HepG2 (cell line): ENCODE measurements at regions not wholly inside any gene's neighbourhood (a gene's known extent, or its start where the extent isn't known, plus 50 kb on each side); places are given as distances from the start of the nearest gene placed in this dataset.

Experiments used
- ATF7-NPFF ChIP-seq: sonication (generic); formaldehyde crosslinking; IDR thresholded peaks from 2 replicates; pipeline ENCODE4 v1.8.1; 2023; ENCODE audit warnings: mild to moderate bottlenecking, low read depth, missing genetic modification reagents, moderate library complexity
- CCAR2 ChIP-seq: fragments of 200-400 bp; formaldehyde crosslinking; optimal IDR thresholded peaks from 2 replicates; pipeline ENCODE3; 2018; ENCODE audit warnings: low read depth, mild to moderate bottlenecking, low read length, moderate library complexity
- CEBPB ChIP-seq: IDR thresholded peaks from 2 replicates; pipeline ENCODE4 v1.6.1; 2011; ENCODE audit warnings: low read depth, low read length, improper control_type of control experiment, borderline replicate concordance
- KAT2B ChIP-seq: fragments of 150-350 bp; IDR thresholded peaks from 2 replicates; pipeline ENCODE4 v1.6.1; 2014; ENCODE audit warnings: low read depth, low read length, borderline replicate concordance
- KDM1A ChIP-seq: IDR thresholded peaks from 2 replicates; pipeline ENCODE4 v1.6.1; 2016; ENCODE audit warnings: missing compliant biosample characterization
- LCORL ChIP-seq, 2 experiments: fragments of 450-650 bp in 1 of 2; sonication (generic) in 1 of 2; formaldehyde crosslinking in 1 of 2; IDR thresholded peaks; 2 replicates each; pipeline versions ENCODE4 v1.5.0 to v1.6.1; 2017 to 2020; ENCODE audit warnings: antibody characterized with exemption in 1 of 2, missing genetic modification reagents in 1 of 2
- NFE2 ChIP-seq: sonication (generic); formaldehyde crosslinking; IDR thresholded peaks from 2 replicates; pipeline ENCODE4 v1.4.0; 2020; ENCODE audit warnings: missing genetic modification reagents
- NFRKB ChIP-seq: fragments of 450-650 bp; IDR thresholded peaks from 2 replicates; pipeline ENCODE4 v1.6.1; 2017
- NRL ChIP-seq: sonication (generic); formaldehyde crosslinking; IDR thresholded peaks from 2 replicates; pipeline ENCODE4 v1.5.0; 2020; ENCODE audit warnings: missing genetic modification reagents, mild to moderate bottlenecking, moderate library complexity, borderline replicate concordance
- RCOR2 ChIP-seq: IDR thresholded peaks from 2 replicates; pipeline ENCODE4 v1.6.1; 2016; ENCODE audit warnings: missing biosample characterization, missing genetic modification reagents
- RFX1 ChIP-seq: fragments of 450-650 bp; IDR thresholded peaks from 2 replicates; pipeline ENCODE4 v1.6.1; 2017
- RFXAP ChIP-seq: sonication (generic); formaldehyde crosslinking; IDR thresholded peaks from 2 replicates; pipeline ENCODE4 v1.4.0; 2020; ENCODE audit warnings: missing genetic modification reagents, borderline replicate concordance
- SKI ChIP-seq: fragments of 450-650 bp; IDR thresholded peaks from one replicate; pipeline ENCODE4 v1.6.1; 2018; ENCODE audit warnings: mild to moderate bottlenecking; ENCODE audit not compliant: partially characterized antibody
- SPEN ChIP-seq: sonication (generic); formaldehyde crosslinking; IDR thresholded peaks from 2 replicates; pipeline ENCODE4 v1.5.1; 2020; ENCODE audit warnings: low read depth, mild to moderate bottlenecking, missing genetic modification reagents
- TCF7 ChIP-seq: sonication (generic); IDR thresholded peaks from 2 replicates; pipeline ENCODE4 v1.6.1; 2016; ENCODE audit warnings: antibody characterized with exemption, low read depth
- ZFYVE20 ChIP-seq: sonication (generic); formaldehyde crosslinking; IDR thresholded peaks from 2 replicates; pipeline ENCODE4 v1.8.0; 2023; ENCODE audit warnings: low read depth, mild to moderate bottlenecking, moderate library complexity, missing genetic modification reagents, borderline replicate concordance
- ZNF564 ChIP-seq: sonication (generic); formaldehyde crosslinking; IDR thresholded peaks from 2 replicates; pipeline ENCODE4 v1.8.1; 2023; ENCODE audit warnings: mild to moderate bottlenecking, missing genetic modification reagents
- ZNF816 ChIP-seq: sonication (generic); formaldehyde crosslinking; IDR thresholded peaks from 2 replicates; pipeline ENCODE4 v1.8.0; 2022; ENCODE audit warnings: missing genetic modification reagents, mild to moderate bottlenecking, borderline replicate concordance
- TF ChIP-seq, protein P1 (sequence below): sonication (generic); formaldehyde crosslinking; IDR thresholded peaks from 2 replicates; pipeline ENCODE4 v1.9.0; 2021; ENCODE audit warnings: mild to moderate bottlenecking, missing genetic modification reagents
- TF ChIP-seq, protein P2 (sequence below): sonication (generic); formaldehyde crosslinking; IDR thresholded peaks from 2 replicates; pipeline ENCODE4 v1.4.0; 2020; ENCODE audit warnings: mild to moderate bottlenecking, missing genetic modification reagents
- TF ChIP-seq, protein P3 (sequence below): sonication (generic); formaldehyde crosslinking; IDR thresholded peaks from 2 replicates; pipeline ENCODE4 v1.5.0; 2020; ENCODE audit warnings: missing genetic modification reagents
- TF ChIP-seq, protein P4 (sequence below): sonication (generic); formaldehyde crosslinking; IDR thresholded peaks from 2 replicates; pipeline ENCODE4 v1.5.1; 2020; ENCODE audit warnings: missing genetic modification reagents, mild to moderate bottlenecking, borderline replicate concordance

DNA sequence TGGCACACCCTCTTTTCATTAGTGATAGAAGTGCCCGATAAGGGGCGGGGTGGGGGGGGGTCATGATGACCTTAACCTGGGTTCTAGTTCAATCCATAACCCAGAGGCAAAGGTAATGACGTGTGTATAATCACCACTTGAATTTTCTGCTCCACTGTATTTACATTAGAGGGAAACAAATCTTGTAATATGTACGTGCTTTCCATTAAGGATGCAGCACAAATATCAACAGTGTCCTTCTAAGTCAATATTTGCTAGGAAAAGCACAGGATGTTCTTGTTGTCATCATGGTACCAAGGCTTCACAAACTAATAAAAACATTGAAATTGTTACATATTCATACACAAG, 121.2 kb upstream of the SLC38A2 start (continued):
- TF ChIP-seq, protein P1, sequence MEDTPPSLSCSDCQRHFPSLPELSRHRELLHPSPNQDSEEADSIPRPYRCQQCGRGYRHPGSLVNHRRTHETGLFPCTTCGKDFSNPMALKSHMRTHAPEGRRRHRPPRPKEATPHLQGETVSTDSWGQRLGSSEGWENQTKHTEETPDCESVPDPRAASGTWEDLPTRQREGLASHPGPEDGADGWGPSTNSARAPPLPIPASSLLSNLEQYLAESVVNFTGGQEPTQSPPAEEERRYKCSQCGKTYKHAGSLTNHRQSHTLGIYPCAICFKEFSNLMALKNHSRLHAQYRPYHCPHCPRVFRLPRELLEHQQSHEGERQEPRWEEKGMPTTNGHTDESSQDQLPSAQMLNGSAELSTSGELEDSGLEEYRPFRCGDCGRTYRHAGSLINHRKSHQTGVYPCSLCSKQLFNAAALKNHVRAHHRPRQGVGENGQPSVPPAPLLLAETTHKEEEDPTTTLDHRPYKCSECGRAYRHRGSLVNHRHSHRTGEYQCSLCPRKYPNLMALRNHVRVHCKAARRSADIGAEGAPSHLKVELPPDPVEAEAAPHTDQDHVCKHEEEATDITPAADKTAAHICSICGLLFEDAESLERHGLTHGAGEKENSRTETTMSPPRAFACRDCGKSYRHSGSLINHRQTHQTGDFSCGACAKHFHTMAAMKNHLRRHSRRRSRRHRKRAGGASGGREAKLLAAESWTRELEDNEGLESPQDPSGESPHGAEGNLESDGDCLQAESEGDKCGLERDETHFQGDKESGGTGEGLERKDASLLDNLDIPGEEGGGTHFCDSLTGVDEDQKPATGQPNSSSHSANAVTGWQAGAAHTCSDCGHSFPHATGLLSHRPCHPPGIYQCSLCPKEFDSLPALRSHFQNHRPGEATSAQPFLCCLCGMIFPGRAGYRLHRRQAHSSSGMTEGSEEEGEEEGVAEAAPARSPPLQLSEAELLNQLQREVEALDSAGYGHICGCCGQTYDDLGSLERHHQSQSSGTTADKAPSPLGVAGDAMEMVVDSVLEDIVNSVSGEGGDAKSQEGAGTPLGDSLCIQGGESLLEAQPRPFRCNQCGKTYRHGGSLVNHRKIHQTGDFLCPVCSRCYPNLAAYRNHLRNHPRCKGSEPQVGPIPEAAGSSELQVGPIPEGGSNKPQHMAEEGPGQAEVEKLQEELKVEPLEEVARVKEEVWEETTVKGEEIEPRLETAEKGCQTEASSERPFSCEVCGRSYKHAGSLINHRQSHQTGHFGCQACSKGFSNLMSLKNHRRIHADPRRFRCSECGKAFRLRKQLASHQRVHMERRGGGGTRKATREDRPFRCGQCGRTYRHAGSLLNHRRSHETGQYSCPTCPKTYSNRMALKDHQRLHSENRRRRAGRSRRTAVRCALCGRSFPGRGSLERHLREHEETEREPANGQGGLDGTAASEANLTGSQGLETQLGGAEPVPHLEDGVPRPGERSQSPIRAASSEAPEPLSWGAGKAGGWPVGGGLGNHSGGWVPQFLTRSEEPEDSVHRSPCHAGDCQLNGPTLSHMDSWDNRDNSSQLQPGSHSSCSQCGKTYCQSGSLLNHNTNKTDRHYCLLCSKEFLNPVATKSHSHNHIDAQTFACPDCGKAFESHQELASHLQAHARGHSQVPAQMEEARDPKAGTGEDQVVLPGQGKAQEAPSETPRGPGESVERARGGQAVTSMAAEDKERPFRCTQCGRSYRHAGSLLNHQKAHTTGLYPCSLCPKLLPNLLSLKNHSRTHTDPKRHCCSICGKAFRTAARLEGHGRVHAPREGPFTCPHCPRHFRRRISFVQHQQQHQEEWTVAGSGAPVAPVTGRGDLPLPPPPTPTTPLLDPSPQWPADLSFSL (CRISPR knock-in tag), result no peak
- TF ChIP-seq LCORL (IDR thresholded peaks at IDR 0.05) (no peak), LCORL (CRISPR knock-in tag; IDR thresholded peaks at IDR 0.05) (no peak), KAT2B (no peak), KDM1A (CRISPR knock-in tag) (no peak), RFX1 (no peak), SPEN (CRISPR knock-in tag) (no peak), ZFYVE20 (CRISPR knock-in tag) (no peak), TCF7 (peak; percentile 89), ZNF564 (CRISPR knock-in tag) (no peak), NRL (CRISPR knock-in tag) (no peak), RFXAP (no peak), NFRKB (no peak), NFE2 (CRISPR knock-in tag) (no peak), RCOR2 (CRISPR knock-in tag) (peak; percentile 77; the same call in 1 of the 2 replicates), ZNF816 (CRISPR knock-in tag) (no peak), CCAR2 (no peak), SKI (peak; percentile 41), CEBPB (no peak), ATF7-NPFF (no peak)
- TF ChIP-seq, protein P2, sequence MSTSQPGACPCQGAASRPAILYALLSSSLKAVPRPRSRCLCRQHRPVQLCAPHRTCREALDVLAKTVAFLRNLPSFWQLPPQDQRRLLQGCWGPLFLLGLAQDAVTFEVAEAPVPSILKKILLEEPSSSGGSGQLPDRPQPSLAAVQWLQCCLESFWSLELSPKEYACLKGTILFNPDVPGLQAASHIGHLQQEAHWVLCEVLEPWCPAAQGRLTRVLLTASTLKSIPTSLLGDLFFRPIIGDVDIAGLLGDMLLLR (CRISPR knock-in tag), result no peak
- TF ChIP-seq, protein P3, sequence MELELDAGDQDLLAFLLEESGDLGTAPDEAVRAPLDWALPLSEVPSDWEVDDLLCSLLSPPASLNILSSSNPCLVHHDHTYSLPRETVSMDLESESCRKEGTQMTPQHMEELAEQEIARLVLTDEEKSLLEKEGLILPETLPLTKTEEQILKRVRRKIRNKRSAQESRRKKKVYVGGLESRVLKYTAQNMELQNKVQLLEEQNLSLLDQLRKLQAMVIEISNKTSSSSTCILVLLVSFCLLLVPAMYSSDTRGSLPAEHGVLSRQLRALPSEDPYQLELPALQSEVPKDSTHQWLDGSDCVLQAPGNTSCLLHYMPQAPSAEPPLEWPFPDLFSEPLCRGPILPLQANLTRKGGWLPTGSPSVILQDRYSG, result no peak
- TF ChIP-seq, protein P4, sequence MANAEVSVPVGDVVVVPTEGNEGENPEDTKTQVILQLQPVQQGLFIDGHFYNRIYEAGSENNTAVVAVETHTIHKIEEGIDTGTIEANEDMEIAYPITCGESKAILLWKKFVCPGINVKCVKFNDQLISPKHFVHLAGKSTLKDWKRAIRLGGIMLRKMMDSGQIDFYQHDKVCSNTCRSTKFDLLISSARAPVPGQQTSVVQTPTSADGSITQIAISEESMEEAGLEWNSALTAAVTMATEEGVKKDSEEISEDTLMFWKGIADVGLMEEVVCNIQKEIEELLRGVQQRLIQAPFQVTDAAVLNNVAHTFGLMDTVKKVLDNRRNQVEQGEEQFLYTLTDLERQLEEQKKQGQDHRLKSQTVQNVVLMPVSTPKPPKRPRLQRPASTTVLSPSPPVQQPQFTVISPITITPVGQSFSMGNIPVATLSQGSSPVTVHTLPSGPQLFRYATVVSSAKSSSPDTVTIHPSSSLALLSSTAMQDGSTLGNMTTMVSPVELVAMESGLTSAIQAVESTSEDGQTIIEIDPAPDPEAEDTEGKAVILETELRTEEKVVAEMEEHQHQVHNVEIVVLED (CRISPR knock-in tag), result no peak
